Stomach (tissue), 8 donors: ENCODE measurements at regions not wholly inside any gene's neighbourhood (a gene's known extent, or its start where the extent isn't known, plus 50 kb on each side); places are given as distances from the start of the nearest gene placed in this dataset.

Experiments used
- DNase-seq, 2 donors: peaks; one replicate each; pipeline versions ENCODE4 v3.0.0 to v3.0.0-alpha.2; 2013 to 2019
- H3K27ac ChIP-seq, 5 donors: fragments of 200-600 bp in 4 of 5; sonication (generic) in 4 of 5; one replicate each; pipeline ENCODE4 v1.5.1; 2013 to 2019; ENCODE audit warnings: mild to moderate bottlenecking in 1 of 5, moderate library complexity in 1 of 5
- H3K27me3 ChIP-seq, 3 donors: fragments of 200-600 bp; sonication (generic); one replicate each; pipeline ENCODE4 v1.5.1; 2017 to 2019; ENCODE audit warnings: mixed run types in 1 of 3
- H3K36me3 ChIP-seq, 4 donors: fragments of 200-600 bp; sonication (generic); 1 replicate in 3 of 4; 2 replicates in 1 of 4; pipeline ENCODE4 v1.5.1; 2016 to 2019
- H3K4me1 ChIP-seq, 4 donors: fragments of 200-600 bp; sonication (generic); one replicate each; pipeline ENCODE4 v1.5.1; 2016 to 2019
- H3K4me3 ChIP-seq, 4 donors: fragments of 200-600 bp; sonication (generic) in 3 of 4; one replicate each; pipeline ENCODE4 v1.5.1; 2016 to 2019; ENCODE audit warnings: mild to moderate bottlenecking in 1 of 4
- H3K9me3 ChIP-seq, 4 donors: fragments of 200-600 bp; sonication (generic); one replicate each; pipeline ENCODE4 v1.5.1; 2016 to 2019
- CTCF ChIP-seq, 7 experiments: fragments of 450-650 bp in 4 of 7; fragments of 200-600 bp in 3 of 7; sonication (generic) in 3 of 7; IDR thresholded peaks; one replicate each; pipeline ENCODE4 v1.5.1; 2016 to 2019; ENCODE audit warnings: antibody characterized with exemption in 7 of 7, control low read depth in 2 of 7, mild to moderate bottlenecking in 1 of 7
- EP300 ChIP-seq: sonication (generic); formaldehyde crosslinking; IDR thresholded peaks from one replicate; pipeline ENCODE4 v1.6.1; 2017; ENCODE audit warnings: antibody characterized with exemption
- POLR2A ChIP-seq, 4 donors: fragments of 450-650 bp; IDR thresholded peaks; one replicate each; pipeline ENCODE4 v1.6.1; 2016; ENCODE audit warnings: antibody characterized with exemption in 4 of 4, control low read depth in 2 of 4, mild to moderate bottlenecking in 1 of 4, moderate library complexity in 1 of 4
- POLR2AphosphoS5 ChIP-seq, 3 donors: sonication (generic); formaldehyde crosslinking; IDR thresholded peaks; one replicate each; pipeline ENCODE4 v1.6.1; 2016; ENCODE audit warnings: antibody characterized with exemption in 3 of 3
- WGBS, 5 donors: extraction: QIAGEN DNeasy Blood & Tissue Kit in 3 of 5; methylation state at CpG; one replicate each; pipeline versions ENCODE4 v1.1.5 to v1.1.7; 2013 to 2018; 5-methylcytosine and 5-hydroxymethylcytosine counted together
- intact Hi-C: fragments of 100-400 bp; cut with DNase I; formaldehyde crosslinking; loops from one replicate; pipeline ENCODE4 v1.15.1; 2023; ENCODE audit warnings: low total_unique reads
- donor health status: healthy with polysubstance abuse.
- donor health status: Bipolar disorder and iron deficiency.
- donor health status: healthy.

DNA sequence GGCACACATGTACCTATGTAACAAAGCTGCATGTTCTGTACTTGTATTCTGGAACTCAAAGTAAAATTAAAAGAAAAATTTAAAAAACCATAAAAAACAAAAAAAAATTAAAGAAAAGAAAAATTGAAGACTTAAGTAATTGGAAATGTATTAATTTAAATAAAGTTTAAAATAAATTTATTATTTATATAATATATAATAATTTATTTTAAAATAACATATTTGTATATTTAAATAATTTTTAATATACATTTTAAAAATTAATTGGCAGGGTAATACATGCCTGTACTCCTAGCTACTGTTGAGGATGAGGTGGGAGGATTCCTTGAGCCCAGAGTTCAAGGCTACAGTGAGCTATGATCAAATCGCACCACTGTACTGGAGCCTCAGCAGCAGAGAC is 1830.6 kb upstream of the CELF4 start:
- TF ChIP-seq POLR2A (IDR thresholded peaks at IDR 0.05) (no peak), CTCF (IDR thresholded peaks at IDR 0.05) (no peak), EP300 (no peak), POLR2AphosphoS5 (IDR thresholded peaks at IDR 0.05) (no peak)
- no peak for DNase-seq
- no peaks in the 10 kb centered on the region for H3K27me3 ChIP-seq
- no peaks in the 10 kb centered on the region for H3K4me1 ChIP-seq
- intact Hi-C loops, result no loop called here
- H3K27ac ChIP-seq, result no peak overlapping the region
- no peak overlapping the region for H3K4me3 ChIP-seq
- peaks cover 0 to 24% (median 6%) of the 10 kb centered on the region in 4 donors for H3K9me3 ChIP-seq
- no peaks in the 10 kb centered on the region for H3K36me3 ChIP-seq
- WGBS, 5 donors, result 93 to 100% (median 98%) methylated on average over 1 of the region's 1 CpG

DNA sequence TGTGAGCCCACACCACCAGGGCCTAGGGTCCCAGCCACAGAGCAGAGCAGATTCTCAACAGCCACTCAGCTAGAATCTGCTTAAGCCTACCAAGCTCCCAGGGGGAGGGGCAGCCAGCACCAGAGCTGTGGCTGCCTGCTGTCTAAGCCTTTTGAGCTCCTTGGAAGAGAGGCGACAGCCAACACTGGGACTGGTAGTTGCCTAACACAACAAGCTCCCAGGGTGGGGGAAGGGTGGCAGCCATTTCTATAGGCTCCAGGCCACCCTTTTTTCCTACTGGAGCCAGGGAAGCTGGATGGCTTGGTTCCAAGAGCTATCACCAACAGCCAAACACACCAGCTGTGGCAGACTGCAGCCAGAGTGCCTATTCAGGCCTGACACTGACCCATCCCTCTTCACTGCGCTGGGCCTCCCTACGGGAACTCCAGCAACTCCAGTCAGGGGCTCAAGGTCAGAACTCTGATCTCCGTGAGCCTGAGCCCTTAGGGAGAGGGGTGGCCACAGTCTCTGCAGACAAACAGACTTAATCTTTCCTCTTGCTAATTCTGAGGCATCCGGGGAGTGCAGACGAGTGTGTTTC is 1824.3 kb upstream of the CELF4 start:
- Histone ChIP-seq H3K27me3 (peaks cover 0 to 7% (median 0%) of the 10 kb centered on the region in 3 donors), H3K36me3 (no peaks in the 10 kb centered on the region), H3K27ac (no peak overlapping the region), H3K4me1 (no peaks in the 10 kb centered on the region), H3K4me3 (no peak overlapping the region), H3K9me3 (peaks cover 0 to 19% (median 8%) of the 10 kb centered on the region in 4 donors)
- no peak for DNase-seq
- TF ChIP-seq POLR2A (IDR thresholded peaks at IDR 0.05), result no peak
- no peak for TF ChIP-seq CTCF (IDR thresholded peaks at IDR 0.05)
- no peak for TF ChIP-seq EP300
- TF ChIP-seq POLR2AphosphoS5 (IDR thresholded peaks at IDR 0.05), result no peak
- intact Hi-C loops, result no loop called here
- 82 to 85% (median 83%) methylated on average over 6 of the region's 6 CpGs for WGBS, 5 donors

DNA sequence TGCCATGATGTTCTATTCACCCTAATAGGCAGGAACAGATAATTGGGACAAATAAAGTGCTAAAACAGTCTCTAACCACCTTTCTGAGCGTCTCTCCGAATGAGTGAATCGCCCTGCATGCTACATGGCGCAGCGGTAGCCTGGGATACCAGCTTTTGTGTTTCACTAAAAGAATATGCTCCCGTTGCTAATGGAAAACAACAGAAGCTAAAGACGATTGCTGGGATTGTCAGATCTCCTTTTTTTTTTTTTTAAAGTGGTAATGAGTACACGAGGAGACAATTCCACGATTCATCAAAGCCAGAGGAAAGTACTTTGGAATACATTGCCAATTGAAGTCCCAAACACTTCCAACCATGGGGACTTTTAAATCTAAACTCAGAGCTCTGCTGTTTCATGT is 1815.3 kb upstream of the CELF4 start:
- no peaks in the 10 kb centered on the region for H3K9me3 ChIP-seq
- TF ChIP-seq EP300 (no peak), POLR2AphosphoS5 (IDR thresholded peaks at IDR 0.05) (no peak), CTCF (IDR thresholded peaks at IDR 0.05) (no peak)
- DNase-seq, result peak in 1 of 2 donors; percentile 8
- H3K27me3 ChIP-seq, result no peaks in the 10 kb centered on the region
- H3K36me3 ChIP-seq, result no peaks in the 10 kb centered on the region
- WGBS, 5 donors, result 67 to 77% (median 70%) methylated on average over 9 of the region's 9 CpGs
- no peak overlapping the region for H3K4me3 ChIP-seq
- no peak overlapping the region for H3K27ac ChIP-seq
- intact Hi-C loops, result no loop called here
- no peaks in the 10 kb centered on the region for H3K4me1 ChIP-seq

DNA sequence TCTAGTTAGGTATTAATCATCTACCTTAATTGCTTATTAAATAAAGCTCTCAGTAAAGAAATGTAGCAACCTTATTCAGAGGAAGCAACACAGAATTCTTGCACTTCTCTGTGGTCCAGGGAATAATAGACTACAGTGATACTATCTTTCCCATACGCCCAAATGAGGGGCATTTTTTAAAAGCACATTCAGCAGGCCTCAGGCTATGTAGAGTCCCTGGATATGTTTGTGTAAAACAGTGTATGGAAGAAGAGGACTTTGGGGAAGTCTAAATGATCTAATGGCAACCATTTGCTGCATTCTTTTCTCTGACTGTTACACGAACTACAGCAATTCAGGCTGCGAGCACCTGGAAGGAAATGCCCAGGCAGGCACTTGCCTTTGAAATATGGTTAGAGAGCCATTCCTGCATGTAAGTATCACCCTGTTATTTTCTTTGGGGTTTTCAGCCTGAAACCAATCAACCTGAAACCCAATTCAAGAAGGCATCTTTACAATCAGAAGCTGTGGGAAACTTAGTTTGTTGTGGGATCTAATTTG is 1814.7 kb upstream of the CELF4 start:
- no peaks in the 10 kb centered on the region for H3K36me3 ChIP-seq
- no peaks in the 10 kb centered on the region for H3K27me3 ChIP-seq
- H3K27ac ChIP-seq, result no peak overlapping the region
- intact Hi-C loops, result no loop called here
- H3K4me3 ChIP-seq, result no peak overlapping the region
- TF ChIP-seq CTCF (IDR thresholded peaks at IDR 0.05), result no peak
- TF ChIP-seq POLR2A (IDR thresholded peaks at IDR 0.05), result no peak
- no peak for TF ChIP-seq POLR2AphosphoS5 (IDR thresholded peaks at IDR 0.05)
- no peak for TF ChIP-seq EP300
- H3K4me1 ChIP-seq, result no peaks in the 10 kb centered on the region
- WGBS, 5 donors, result 69 to 90% (median 83%) methylated on average over 3 of the region's 3 CpGs
- DNase-seq, result no peak
- H3K9me3 ChIP-seq, result no peaks in the 10 kb centered on the region
